Activated naive CD8-positive, alpha-beta T cell (primary cell): ENCODE measurements at regions not wholly inside any gene's neighbourhood (a gene's known extent, or its start where the extent isn't known, plus 50 kb on each side); places are given as distances from the start of the nearest gene placed in this dataset.

Source experiments
- H3K27ac Mint-ChIP-seq: one replicate; pipeline ENCODE4 v1.8.0; 2021; ENCODE audit warnings: mixed read lengths
- H3K27me3 Mint-ChIP-seq: one replicate; pipeline ENCODE4 v1.8.0; 2021; ENCODE audit warnings: mixed read lengths
- H3K36me3 Mint-ChIP-seq: one replicate; pipeline ENCODE4 v1.8.0; 2021; ENCODE audit warnings: mixed read lengths
- H3K4me1 Mint-ChIP-seq: one replicate; pipeline ENCODE4 v1.8.0; 2021; ENCODE audit warnings: low read depth, mixed read lengths
- H3K4me3 Mint-ChIP-seq: one replicate; pipeline ENCODE4 v1.8.0; 2021; ENCODE audit warnings: mild to moderate bottlenecking, mixed read lengths
- H3K9me3 Mint-ChIP-seq: one replicate; pipeline ENCODE4 v1.8.0; 2021; ENCODE audit warnings: low read depth, mixed read lengths

GRCh38 chr4:187193141-187193540, 469.5 kb upstream of the FAT1 start:
- Mint-ChIP-seq H3K27ac (no peak overlapping the region), H3K4me1 (no peaks in the 10 kb centered on the region), H3K27me3 (no peaks in the 10 kb centered on the region), H3K4me3 (no peak overlapping the region), H3K9me3 (no peaks in the 10 kb centered on the region), H3K36me3 (no peaks in the 10 kb centered on the region)

DNA sequence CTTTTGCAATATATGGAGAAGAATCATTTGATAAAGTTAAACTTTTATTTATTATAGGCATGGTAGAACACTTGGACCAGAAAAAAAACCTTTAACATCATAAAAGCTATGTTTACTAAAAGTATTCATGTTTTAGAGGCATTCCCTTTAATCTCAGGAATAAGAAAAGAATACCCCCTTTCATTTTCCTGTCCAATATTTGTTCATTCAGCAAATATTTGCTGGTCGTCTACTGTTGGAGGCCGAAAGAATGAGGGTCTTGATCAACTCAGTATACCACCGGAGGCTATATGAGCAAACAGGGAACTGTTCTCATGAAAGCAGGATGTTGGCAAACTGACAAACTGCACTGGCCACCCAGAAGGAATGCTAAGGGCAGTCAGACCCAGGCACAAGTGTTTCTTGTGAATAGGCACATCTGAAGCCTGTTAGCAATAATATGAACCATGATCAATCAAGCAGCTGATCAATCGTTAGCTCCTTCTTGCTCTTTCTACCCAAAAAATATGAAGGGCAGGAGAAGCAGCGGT, 480.8 kb upstream of the FAT1 start:
- peaks cover 7% of the 10 kb centered on the region for H3K9me3 Mint-ChIP-seq
- no peaks in the 10 kb centered on the region for H3K4me1 Mint-ChIP-seq
- no peaks in the 10 kb centered on the region for H3K36me3 Mint-ChIP-seq
- H3K4me3 Mint-ChIP-seq = no peak overlapping the region
- H3K27me3 Mint-ChIP-seq = no peaks in the 10 kb centered on the region
- H3K27ac Mint-ChIP-seq = no peak overlapping the region

DNA sequence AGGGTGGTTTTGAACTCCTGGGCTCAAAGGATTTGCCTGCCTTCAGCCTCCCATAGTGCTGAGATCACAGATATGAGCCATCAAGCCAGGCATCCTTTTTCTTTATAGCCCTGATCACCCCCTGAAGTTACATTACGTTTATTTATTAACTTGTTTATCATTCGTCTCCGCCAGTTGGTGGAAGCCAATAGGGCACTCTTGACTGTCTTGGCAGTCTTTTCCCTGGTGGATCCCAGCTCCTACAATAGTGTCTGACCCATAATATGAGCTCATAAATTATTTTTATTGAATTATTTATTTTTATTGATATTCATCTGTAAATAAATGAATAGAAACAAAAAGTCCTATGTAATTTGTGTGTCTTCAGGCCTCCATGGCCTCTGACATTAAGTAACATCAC, 484.3 kb upstream of the FAT1 start:
- Mint-ChIP-seq H3K9me3 (peaks cover 6% of the 10 kb centered on the region), H3K27me3 (no peaks in the 10 kb centered on the region), H3K36me3 (no peaks in the 10 kb centered on the region), H3K4me1 (no peaks in the 10 kb centered on the region), H3K4me3 (no peak overlapping the region), H3K27ac (no peak overlapping the region)

DNA sequence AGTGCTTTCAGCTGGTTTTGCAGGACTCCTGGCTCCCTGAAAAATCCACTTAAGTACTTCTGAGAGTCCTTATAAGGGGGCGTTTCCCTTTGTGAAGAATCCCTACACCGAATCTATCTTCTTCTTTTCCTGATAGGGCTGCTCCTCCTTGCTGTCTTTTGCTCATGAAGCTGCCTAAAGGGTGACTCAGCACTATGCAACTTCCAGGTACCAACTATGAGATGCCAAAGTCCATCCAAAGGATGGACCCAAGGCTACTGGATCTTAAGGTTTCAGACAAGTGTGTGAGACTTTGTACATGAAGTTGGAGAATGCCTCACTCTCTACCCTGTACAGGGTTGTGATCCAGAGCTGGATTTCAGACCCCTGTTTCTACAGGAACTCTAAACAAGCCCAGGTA, 485.0 kb upstream of the FAT1 start:
- Mint-ChIP-seq H3K27me3 (no peaks in the 10 kb centered on the region), H3K4me3 (no peak overlapping the region), H3K4me1 (no peaks in the 10 kb centered on the region), H3K36me3 (no peaks in the 10 kb centered on the region), H3K27ac (no peak overlapping the region), H3K9me3 (peaks cover 6% of the 10 kb centered on the region)

DNA sequence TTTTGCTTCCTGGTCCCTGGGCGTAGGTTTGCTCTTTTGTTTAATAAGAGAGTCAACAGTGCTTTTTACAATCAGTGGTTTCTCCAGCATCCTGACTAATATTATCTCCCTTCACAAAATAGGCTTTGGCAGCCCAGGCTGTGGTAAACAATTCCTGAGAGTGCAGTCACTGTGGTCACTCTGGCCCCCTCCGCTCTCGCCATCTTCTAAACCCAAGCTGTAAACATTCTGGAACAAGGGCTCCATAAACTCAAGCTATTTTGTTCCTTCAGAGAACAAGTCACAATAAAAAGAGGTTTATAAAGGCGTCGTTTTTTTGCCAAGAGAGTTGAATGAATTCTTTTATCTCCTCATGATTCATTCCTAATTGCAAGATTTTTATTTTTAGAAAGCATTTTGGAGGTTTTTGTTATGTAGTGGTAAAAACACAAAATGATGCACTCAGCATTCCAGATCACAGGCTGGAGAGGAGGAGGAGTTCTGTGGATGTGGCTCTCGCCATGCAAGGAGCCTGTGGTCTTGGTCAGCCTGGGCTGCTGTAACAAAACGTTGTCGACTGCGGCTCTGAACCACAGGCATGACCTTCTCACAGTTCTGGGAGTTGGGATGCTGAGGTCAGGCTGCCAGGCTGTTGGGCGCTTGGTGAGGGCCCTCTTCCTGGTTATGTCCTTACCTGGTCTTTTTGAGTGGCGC, 486.4 kb upstream of the FAT1 start:
- Mint-ChIP-seq H3K27ac (no peak overlapping the region), H3K27me3 (no peaks in the 10 kb centered on the region), H3K4me1 (no peaks in the 10 kb centered on the region), H3K36me3 (no peaks in the 10 kb centered on the region), H3K4me3 (no peak overlapping the region), H3K9me3 (peaks cover 6% of the 10 kb centered on the region)

GRCh38 chr4:187212446-187213080, 488.9 kb upstream of the FAT1 start:
- H3K36me3 Mint-ChIP-seq = no peaks in the 10 kb centered on the region

GRCh38 chr4:187215438-187215837, 491.8 kb upstream of the FAT1 start:
- H3K4me3 Mint-ChIP-seq = no peak overlapping the region
- H3K4me1 Mint-ChIP-seq = no peaks in the 10 kb centered on the region
- H3K36me3 Mint-ChIP-seq = no peaks in the 10 kb centered on the region
- no peak overlapping the region for H3K27ac Mint-ChIP-seq
- no peaks in the 10 kb centered on the region for H3K27me3 Mint-ChIP-seq
- H3K9me3 Mint-ChIP-seq = no peaks in the 10 kb centered on the region

More at GRCh38 chr4:187212446-187213080, 488.9 kb upstream of the FAT1 start:
- Mint-ChIP-seq H3K9me3 (peaks cover 2% of the 10 kb centered on the region), H3K27ac (no peak overlapping the region), H3K27me3 (no peaks in the 10 kb centered on the region), H3K4me3 (no peak overlapping the region), H3K4me1 (no peaks in the 10 kb centered on the region)

DNA sequence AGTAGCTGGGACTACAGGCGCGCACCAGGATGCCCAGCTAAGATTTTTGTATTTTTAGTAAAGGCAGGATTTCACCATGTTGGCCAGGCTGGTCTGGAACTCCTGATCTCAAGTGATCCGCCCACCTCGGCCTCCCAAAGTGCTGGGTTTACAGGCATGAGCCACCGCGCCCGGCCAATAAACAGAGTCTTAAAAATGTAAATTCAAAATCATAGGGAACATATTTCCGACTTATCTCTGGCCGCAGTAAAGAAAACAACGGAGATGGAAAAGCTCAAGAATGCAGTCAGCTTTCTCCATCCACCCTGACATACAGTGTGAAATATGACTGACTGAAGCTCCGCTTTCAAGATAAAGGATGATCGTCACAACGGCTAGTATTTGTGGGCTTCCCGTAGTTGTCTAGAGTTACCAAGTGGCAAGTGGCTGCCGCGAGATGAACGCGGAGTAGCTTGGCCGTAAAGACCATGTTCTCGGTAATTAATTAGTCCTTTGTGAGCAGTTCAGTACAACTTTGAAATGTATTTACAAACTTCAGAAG, 495.1 kb upstream of the FAT1 start:
- no peak overlapping the region for H3K27ac Mint-ChIP-seq
- no peaks in the 10 kb centered on the region for H3K4me1 Mint-ChIP-seq
- H3K36me3 Mint-ChIP-seq = no peaks in the 10 kb centered on the region
- no peak overlapping the region for H3K4me3 Mint-ChIP-seq
- H3K27me3 Mint-ChIP-seq = no peaks in the 10 kb centered on the region
- no peaks in the 10 kb centered on the region for H3K9me3 Mint-ChIP-seq

DNA sequence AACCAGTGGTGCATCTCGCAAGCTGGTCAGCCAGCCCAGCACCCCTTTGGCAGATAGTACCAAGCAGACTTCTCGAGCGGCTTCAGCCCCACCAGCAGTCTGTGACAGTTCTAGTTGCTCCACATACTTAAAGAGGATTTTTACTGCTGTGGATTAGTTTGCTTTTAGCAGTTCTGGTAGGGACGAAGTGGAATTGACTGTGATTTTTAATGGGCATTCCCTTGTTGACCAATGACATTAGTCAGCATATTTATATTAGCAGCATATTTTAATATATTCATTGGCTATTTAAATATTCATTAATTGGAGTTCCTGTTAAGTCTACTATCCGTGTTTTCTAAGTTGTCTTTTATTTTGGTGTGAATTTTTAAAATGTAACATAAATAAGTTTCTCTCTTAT, 500.9 kb upstream of the FAT1 start:
- Mint-ChIP-seq H3K4me1 (no peaks in the 10 kb centered on the region), H3K27ac (no peak overlapping the region), H3K36me3 (no peaks in the 10 kb centered on the region), H3K27me3 (no peaks in the 10 kb centered on the region), H3K9me3 (peaks cover 4% of the 10 kb centered on the region), H3K4me3 (no peak overlapping the region)

DNA sequence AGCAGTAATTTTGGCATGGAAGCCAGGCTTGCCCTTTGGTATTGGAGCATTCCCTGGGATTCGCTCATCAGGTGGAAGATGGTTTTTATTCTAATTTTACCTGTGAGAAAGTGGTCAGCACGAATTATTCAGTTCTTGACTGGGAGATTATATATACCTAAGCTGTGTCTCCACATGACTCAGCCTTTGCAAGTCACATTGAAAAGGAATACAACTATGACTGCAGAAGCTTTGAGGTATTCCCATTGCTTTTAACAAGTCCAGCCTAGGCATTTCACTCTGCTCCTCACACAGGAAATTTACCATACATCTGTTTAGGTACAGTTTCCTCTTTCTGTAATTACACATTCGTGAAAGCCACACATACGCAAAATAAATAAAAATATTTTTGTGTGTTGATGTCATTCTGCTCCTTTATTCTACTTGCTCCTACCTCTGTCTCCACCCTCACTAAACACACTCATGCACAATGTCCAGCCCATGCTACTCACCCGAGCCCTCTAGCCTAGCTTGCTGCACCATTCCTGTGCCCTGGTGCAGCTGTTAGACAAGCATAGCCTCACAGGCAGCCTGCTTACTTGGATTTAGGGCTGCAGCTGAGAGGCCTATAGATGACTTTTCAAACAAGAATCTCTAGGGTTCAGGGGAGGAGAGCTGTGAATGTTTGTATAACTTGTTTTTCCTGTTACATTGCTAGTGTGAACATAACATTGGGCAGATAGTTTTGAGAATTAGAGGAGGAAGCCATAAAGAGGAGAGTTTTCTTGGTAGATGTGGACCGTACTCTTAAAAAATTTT, 504.4 kb upstream of the FAT1 start:
- H3K36me3 Mint-ChIP-seq = no peaks in the 10 kb centered on the region
- H3K4me3 Mint-ChIP-seq = no peak overlapping the region
- no peaks in the 10 kb centered on the region for H3K4me1 Mint-ChIP-seq
- H3K27ac Mint-ChIP-seq = no peak overlapping the region
- peaks cover 7% of the 10 kb centered on the region for H3K9me3 Mint-ChIP-seq
- H3K27me3 Mint-ChIP-seq = no peaks in the 10 kb centered on the region

DNA sequence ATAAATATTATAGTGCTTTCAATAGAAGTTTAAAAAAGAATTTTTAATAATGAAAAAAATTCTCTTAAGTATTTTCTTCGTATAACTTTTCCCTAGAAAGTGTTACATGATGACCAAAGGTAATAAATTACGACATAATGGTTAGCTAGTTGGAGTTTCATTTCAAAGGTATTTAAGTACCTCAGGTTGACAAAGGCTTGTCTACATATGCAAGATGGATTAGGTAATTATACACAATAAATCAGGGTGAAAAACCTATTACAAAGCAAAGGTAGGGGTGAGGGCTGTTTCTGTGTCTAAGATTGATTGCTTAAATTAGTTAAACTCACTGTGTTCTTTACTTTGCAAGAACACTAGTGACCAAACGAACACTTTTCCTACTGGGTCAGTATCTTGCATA, 508.5 kb upstream of the FAT1 start:
- Mint-ChIP-seq H3K27me3 (no peaks in the 10 kb centered on the region), H3K9me3 (peaks cover 9% of the 10 kb centered on the region), H3K4me3 (no peak overlapping the region), H3K36me3 (no peaks in the 10 kb centered on the region), H3K27ac (no peak overlapping the region), H3K4me1 (no peaks in the 10 kb centered on the region)

GRCh38 chr4:187232796-187233195, 509.1 kb upstream of the FAT1 start:
- Mint-ChIP-seq H3K4me3 (no peak overlapping the region), H3K27me3 (no peaks in the 10 kb centered on the region), H3K36me3 (no peaks in the 10 kb centered on the region), H3K27ac (no peak overlapping the region), H3K9me3 (peaks cover 11% of the 10 kb centered on the region), H3K4me1 (no peaks in the 10 kb centered on the region)

DNA sequence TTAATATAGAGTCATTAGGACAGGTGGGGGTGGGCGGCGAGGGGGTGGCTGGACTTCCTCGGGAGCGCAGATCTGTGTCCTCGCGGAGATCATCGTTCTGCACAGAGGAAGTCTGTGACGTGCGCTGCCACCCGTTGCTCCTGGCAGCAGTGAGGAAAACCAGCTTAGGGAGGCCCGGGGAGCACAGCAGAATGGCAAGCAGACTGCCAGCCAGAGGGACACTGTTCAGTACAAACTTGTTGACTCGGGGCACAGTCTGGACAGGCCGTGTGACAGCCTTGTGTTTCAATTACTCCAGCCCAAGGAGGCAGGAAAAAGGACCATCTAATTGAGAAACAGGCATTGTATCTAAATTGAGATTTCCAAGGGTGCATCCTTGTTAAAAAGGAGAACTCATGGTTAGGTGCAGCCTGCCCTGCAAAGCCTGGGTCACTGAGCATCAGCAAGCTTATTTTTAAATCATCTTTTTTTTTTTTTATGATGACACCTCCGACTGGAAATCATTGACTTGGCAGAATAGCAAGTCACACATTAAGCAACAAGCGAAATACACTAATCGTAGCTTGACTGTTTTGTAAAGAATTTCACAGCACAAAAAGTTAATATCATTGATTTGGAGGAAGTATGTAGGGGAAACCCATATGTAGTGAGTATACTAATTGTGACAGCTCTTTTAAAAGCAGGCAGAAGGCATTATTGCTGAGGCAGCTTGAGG, 512.0 kb upstream of the FAT1 start:
- H3K27me3 Mint-ChIP-seq = no peaks in the 10 kb centered on the region
- no peak overlapping the region for H3K4me3 Mint-ChIP-seq
- H3K9me3 Mint-ChIP-seq = peaks cover 11% of the 10 kb centered on the region
- no peaks in the 10 kb centered on the region for H3K36me3 Mint-ChIP-seq
- H3K4me1 Mint-ChIP-seq = no peaks in the 10 kb centered on the region
- no peak overlapping the region for H3K27ac Mint-ChIP-seq

- no peaks in the 10 kb centered on the region for H3K4me1 Mint-ChIP-seq
- no peaks in the 10 kb centered on the region for H3K27me3 Mint-ChIP-seq
- no peaks in the 10 kb centered on the region for H3K36me3 Mint-ChIP-seq
- no peak overlapping the region for H3K4me3 Mint-ChIP-seq
- peaks cover 8% of the 10 kb centered on the region for H3K9me3 Mint-ChIP-seq
- no peak overlapping the region for H3K27ac Mint-ChIP-seq
Observed at GRCh38 chr4:187236209-187236890, 512.7 kb upstream of the FAT1 start.
